Cardiac muscle cell (in vitro differentiated cells and primary cell): ENCODE measurements at regions not wholly inside any gene's neighbourhood (a gene's known extent, or its start where the extent isn't known, plus 50 kb on each side); places are given as distances from the start of the nearest gene placed in this dataset.

Experiments
- DNase-seq, 2 donors: peaks; one replicate each; pipeline versions ENCODE4 v3.0.0 to v3.0.0-alpha.2; 2010 to 2017; ENCODE audit warnings: low read depth in 1 of 2, low spot score in 1 of 2
- H3K27ac ChIP-seq: fragments of 200-600 bp; sonication (generic); 2 replicates; pipeline ENCODE4 v1.5.1; 2016
- H3K27me3 ChIP-seq: fragments of 200-600 bp; sonication (generic); 2 replicates; pipeline ENCODE4 v1.6.0; 2016; ENCODE audit warnings: control low read depth
- H3K36me3 ChIP-seq: fragments of 200-600 bp; sonication (generic); 2 replicates; pipeline ENCODE4 v1.5.1; 2016; ENCODE audit warnings: control low read depth
- H3K4me1 ChIP-seq: fragments of 200-600 bp; sonication (generic); 2 replicates; pipeline ENCODE4 v1.8.1; 2017; ENCODE audit warnings: low read depth, mild to moderate bottlenecking, mixed run types
- H3K4me3 ChIP-seq: fragments of 200-600 bp; sonication (generic); 2 replicates; pipeline ENCODE4 v1.5.1; 2016; ENCODE audit warnings: mild to moderate bottlenecking
- H3K9me3 ChIP-seq: fragments of 200-600 bp; sonication (generic); 2 replicates; pipeline ENCODE4 v1.5.1; 2017; ENCODE audit warnings: low read depth, mild to moderate bottlenecking, control low read depth
- CTCF ChIP-seq: IDR thresholded peaks from 2 replicates; pipeline ENCODE4 v1.5.1; 2012; ENCODE audit warnings: low read depth, mild to moderate bottlenecking, low read length

GRCh38 chr7:19448091-19448490, 260.7 kb downstream of the POLR1F start:
- Histone ChIP-seq H3K9me3 (no peaks in the 10 kb centered on the region), H3K27ac (no peak overlapping the region), H3K4me3 (no peak overlapping the region), H3K27me3 (no peaks in the 10 kb centered on the region), H3K36me3 (no peaks in the 10 kb centered on the region), H3K4me1 (no peaks in the 10 kb centered on the region)
- TF ChIP-seq CTCF = no peak
- DNase-seq = no peak

- peak; percentile 58 to 84 for DNase-seq
- TF ChIP-seq CTCF = peak; percentile 75
Observed at GRCh38 chr7:19442016-19442785, 266.6 kb downstream of the POLR1F start.

GRCh38 chr7:19439517-19439916, 269.3 kb downstream of the POLR1F start:
- Histone ChIP-seq H3K27me3 (no peaks in the 10 kb centered on the region), H3K4me1 (no peaks in the 10 kb centered on the region), H3K27ac (no peak overlapping the region), H3K4me3 (no peak overlapping the region), H3K36me3 (no peaks in the 10 kb centered on the region), H3K9me3 (no peaks in the 10 kb centered on the region)
- no peak for DNase-seq
- no peak for TF ChIP-seq CTCF

More at GRCh38 chr7:19442016-19442785, 266.6 kb downstream of the POLR1F start:
- Histone ChIP-seq H3K4me1 (no peaks in the 10 kb centered on the region), H3K36me3 (no peaks in the 10 kb centered on the region), H3K27me3 (no peaks in the 10 kb centered on the region), H3K4me3 (no peak overlapping the region), H3K9me3 (no peaks in the 10 kb centered on the region), H3K27ac (no peak overlapping the region)

- Histone ChIP-seq H3K27me3 (no peaks in the 10 kb centered on the region), H3K27ac (no peak overlapping the region), H3K4me1 (no peaks in the 10 kb centered on the region), H3K36me3 (no peaks in the 10 kb centered on the region), H3K9me3 (no peaks in the 10 kb centered on the region), H3K4me3 (no peak overlapping the region)
- DNase-seq = no peak
- TF ChIP-seq CTCF = no peak
Observed at GRCh38 chr7:19437446-19437845, 271.4 kb downstream of the POLR1F start.

GRCh38 chr7:19427944-19428343, 280.9 kb downstream of the POLR1F start:
- Histone ChIP-seq H3K36me3 (no peaks in the 10 kb centered on the region), H3K27me3 (no peaks in the 10 kb centered on the region), H3K4me3 (no peak overlapping the region), H3K27ac (no peak overlapping the region), H3K4me1 (peaks cover 9% of the 10 kb centered on the region), H3K9me3 (no peaks in the 10 kb centered on the region)
- DNase-seq = no peak
- no peak for TF ChIP-seq CTCF
